ENCODE measurements at regions not wholly inside any gene's neighbourhood (a gene's known extent, or its start where the extent isn't known, plus 50 kb on each side); places are given as distances from the start of the nearest gene placed in this dataset.

DNA sequence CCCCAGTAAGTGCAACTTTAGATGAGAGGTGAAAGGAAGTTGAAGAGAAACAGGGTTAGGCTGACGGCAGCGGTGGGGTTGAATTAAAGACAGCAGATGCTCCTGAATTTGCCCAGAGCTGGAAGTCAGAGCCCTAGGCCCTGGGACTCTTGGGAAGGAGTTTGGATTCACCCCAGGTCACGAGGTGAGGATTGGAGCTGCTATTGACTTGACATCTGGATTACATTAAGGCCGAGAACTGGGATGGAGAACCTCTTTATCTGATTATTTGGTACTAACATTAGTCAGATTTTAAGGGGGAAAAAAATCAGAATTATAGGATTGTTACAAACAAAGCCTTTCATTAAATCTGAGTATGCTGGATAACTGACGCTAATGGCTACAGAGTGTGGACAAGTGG is 367.2 kb downstream of the ZNF536 start:
- H3K27me3 Mint-ChIP-seq (ENCODE audit: low read depth) = peaks cover 2% of the 10 kb centered on the region; the same call in 1 of the 2 replicates
- Histone ChIP-seq H3K4ac (ENCODE audit: low read depth, low read length) (no peak overlapping the region), H2BK120ac (ENCODE audit: low read depth, low read length, poor library complexity, severe bottlenecking) (no peak overlapping the region), H2BK12ac (ENCODE audit: insufficient read length, low read depth, low read length) (no peak overlapping the region), H3K4me1 (ENCODE audit: insufficient read depth, low read length) (no peaks in the 10 kb centered on the region), H3K56ac (ENCODE audit: insufficient read length, low read depth, low read length) (no peak overlapping the region), H4K91ac (ENCODE audit: insufficient read length, low read depth, low read length) (no peak overlapping the region), H3K14ac (ENCODE audit: insufficient read depth, low read length) (no peak overlapping the region), H3K18ac (ENCODE audit: insufficient read length, low read depth, low read length) (no peak overlapping the region), H3K4me2 (ENCODE audit: insufficient read depth, insufficient read length, low read length) (no peak overlapping the region), H2BK20ac (ENCODE audit: low read depth, low read length, poor library complexity, severe bottlenecking) (no peak overlapping the region), H4K5ac (ENCODE audit: insufficient read length, low read depth, low read length) (no peak overlapping the region), H2BK15ac (ENCODE audit: low read depth, low read length) (no peak overlapping the region), H3K79me2 (ENCODE audit: insufficient read depth, low read length) (no peaks in the 10 kb centered on the region), H3K27ac (ENCODE audit: insufficient read length, low read depth, low read length) (no peak overlapping the region), H4K8ac (replicated peaks; ENCODE audit: insufficient read length, low read depth, low read length) (no peak overlapping the region), H3K79me1 (ENCODE audit: insufficient read depth, low read depth, low read length, poor library complexity, severe bottlenecking) (no peaks in the 10 kb centered on the region), H3K9ac (ENCODE audit: extremely low read depth, insufficient read length, low read length) (no peak overlapping the region), H3T11ph (ENCODE audit: low read length) (no peak overlapping the region), H2BK5ac (ENCODE audit: insufficient read length, low read length) (no peak overlapping the region), H3K9me3 (ENCODE audit: control insufficient read depth, low read depth, low read length) (no peaks in the 10 kb centered on the region), H2AK5ac (ENCODE audit: insufficient read length, low read length) (no peak overlapping the region), H3K23ac (ENCODE audit: insufficient read length, low read depth, low read length) (no peak overlapping the region), H3K23me2 (ENCODE audit: insufficient read length, low read depth, low read length, poor library complexity, severe bottlenecking) (no peaks in the 10 kb centered on the region), H4K20me1 (ENCODE audit: control insufficient read depth, insufficient read depth, insufficient read length) (no peaks in the 10 kb centered on the region), H3K27me3 (ENCODE audit: insufficient read depth, low read length) (no peaks in the 10 kb centered on the region), H2AFZ (ENCODE audit: low read length) (no peak overlapping the region)
- no peak overlapping the region for H3K4me3 Mint-ChIP-seq
- no peak for TF ChIP-seq CTCF (conservative IDR thresholded peaks at IDR 0.05)
- DNase-seq = no peak
- no CpG with 5 or more reads among the region's 5 CpGs for WGBS (ENCODE audit: extremely low coverage, insufficient read length, low lambda C conversion rate)
- peaks cover 4% of the 10 kb centered on the region in 2 experiments; a peak in 3 of 4 replicates for H3K4me1 Mint-ChIP-seq
- peak overlapping the region in 1 of 3 experiments; percentile 38; a peak in 1 of 7 replicates for H3K27ac Mint-ChIP-seq
- H3K36me3 Mint-ChIP-seq (ENCODE audit: insufficient read depth in 1 of 3, low read depth in 3 of 3) = no peaks in the 10 kb centered on the region
- no peaks in the 10 kb centered on the region; a peak in 1 of 5 replicates for H3K9me3 Mint-ChIP-seq

Data from H9 (cell line).